Tibial nerve (tissue), 4 donors: ENCODE measurements at regions not wholly inside any gene's neighbourhood (a gene's known extent, or its start where the extent isn't known, plus 50 kb on each side); places are given as distances from the start of the nearest gene placed in this dataset.

Experiments
- EP300 ChIP-seq, 2 donors: sonication (generic); formaldehyde crosslinking; IDR thresholded peaks; one replicate each; pipeline ENCODE4 v1.6.1; 2017; ENCODE audit warnings: antibody characterized with exemption in 2 of 2, mild to moderate bottlenecking in 1 of 2
- POLR2A ChIP-seq, 2 donors: fragments of 450-650 bp; IDR thresholded peaks; one replicate each; pipeline ENCODE4 v1.6.1; 2017; ENCODE audit warnings: antibody characterized with exemption in 2 of 2, mild to moderate bottlenecking in 2 of 2, moderate library complexity in 2 of 2
- TF ChIP-seq, protein P1 (sequence below), 5 experiments: fragments of 200-600 bp in 3 of 5; fragments of 450-650 bp in 2 of 5; sonication (generic) in 3 of 5; IDR thresholded peaks; one replicate each; pipeline ENCODE4 v1.5.1; 2016 to 2019; ENCODE audit warnings: antibody characterized with exemption in 5 of 5, mild to moderate bottlenecking in 3 of 5, moderate library complexity in 2 of 5

GRCh38 chr15:98296653-98297052 lies 336.1 kb downstream of the ARRDC4 start:
- TF ChIP-seq, protein P1, sequence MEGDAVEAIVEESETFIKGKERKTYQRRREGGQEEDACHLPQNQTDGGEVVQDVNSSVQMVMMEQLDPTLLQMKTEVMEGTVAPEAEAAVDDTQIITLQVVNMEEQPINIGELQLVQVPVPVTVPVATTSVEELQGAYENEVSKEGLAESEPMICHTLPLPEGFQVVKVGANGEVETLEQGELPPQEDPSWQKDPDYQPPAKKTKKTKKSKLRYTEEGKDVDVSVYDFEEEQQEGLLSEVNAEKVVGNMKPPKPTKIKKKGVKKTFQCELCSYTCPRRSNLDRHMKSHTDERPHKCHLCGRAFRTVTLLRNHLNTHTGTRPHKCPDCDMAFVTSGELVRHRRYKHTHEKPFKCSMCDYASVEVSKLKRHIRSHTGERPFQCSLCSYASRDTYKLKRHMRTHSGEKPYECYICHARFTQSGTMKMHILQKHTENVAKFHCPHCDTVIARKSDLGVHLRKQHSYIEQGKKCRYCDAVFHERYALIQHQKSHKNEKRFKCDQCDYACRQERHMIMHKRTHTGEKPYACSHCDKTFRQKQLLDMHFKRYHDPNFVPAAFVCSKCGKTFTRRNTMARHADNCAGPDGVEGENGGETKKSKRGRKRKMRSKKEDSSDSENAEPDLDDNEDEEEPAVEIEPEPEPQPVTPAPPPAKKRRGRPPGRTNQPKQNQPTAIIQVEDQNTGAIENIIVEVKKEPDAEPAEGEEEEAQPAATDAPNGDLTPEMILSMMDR (IDR thresholded peaks at IDR 0.05): no peak
- TF ChIP-seq POLR2A (IDR thresholded peaks at IDR 0.05) (no peak), EP300 (IDR thresholded peaks at IDR 0.05) (no peak)
